SK-N-SH (cell line): ENCODE measurements at regions not wholly inside any gene's neighbourhood (a gene's known extent, or its start where the extent isn't known, plus 50 kb on each side); places are given as distances from the start of the nearest gene placed in this dataset.

Source experiments
- CTCF ChIA-PET: fragments of 300-600, 350-600 bp; formaldehyde crosslinking; extraction: SDS; loops from one replicate; lab custom pipeline; 2021; lab: Yijun Ruan, JAX
- POLR2A ChIA-PET: fragments of 350-600 bp; sonication (Branson Sonifier 250); formaldehyde crosslinking; extraction: SDS; loops from one replicate; lab custom pipeline; 2020; ENCODE audit warnings: antibody characterized with exemption, inconsistent platforms; lab: Yijun Ruan, JAX
- DNase-seq: peaks from one replicate; pipeline ENCODE4 v3.0.0; 2012
- H2AFZ ChIP-seq: fragments of 200-600 bp; sonication (generic); 2 replicates; pipeline ENCODE4 v1.8.1; 2016; ENCODE audit warnings: antibody characterized with exemption, mild to moderate bottlenecking, low read depth
- H3F3A ChIP-seq: fragments of 200-600 bp; sonication (generic); replicated peaks from 2 replicates; pipeline ENCODE3; 2016; ENCODE audit warnings: antibody characterized with exemption, mild to moderate bottlenecking; ENCODE audit not compliant: insufficient read depth
- H3K27ac ChIP-seq, 2 experiments: fragments of 200-500 bp in 1 of 2; fragments of 200-600 bp in 1 of 2; sonication (Bioruptor generic) in 1 of 2; sonication (generic), shearing (Covaris generic) in 1 of 2; 2 replicates each; pipeline versions ENCODE4 v1.5.1 to v1.6.1; 2014 to 2016; ENCODE audit warnings: low read depth in 2 of 2, inconsistent platforms in 1 of 2, low read length in 1 of 2, mild to moderate bottlenecking in 1 of 2, mixed read lengths in 1 of 2
- H3K27me3 ChIP-seq: fragments of 200-600 bp; sonication (generic), shearing (Covaris generic); 2 replicates; pipeline ENCODE4 v1.6.1; 2016; ENCODE audit warnings: mixed run types; ENCODE audit not compliant: insufficient read depth
- H3K36me3 ChIP-seq, 2 experiments: fragments of 200-500 bp in 1 of 2; fragments of 200-600 bp in 1 of 2; sonication (Bioruptor generic) in 1 of 2; sonication (generic) in 1 of 2; replicated peaks in 1 of 2; 2 replicates each; pipeline versions ENCODE3 to v1.5.1; 2014 to 2016; ENCODE audit warnings: low read length in 1 of 2, mild to moderate bottlenecking in 1 of 2; ENCODE audit not compliant: insufficient read depth in 2 of 2, control insufficient read depth in 1 of 2
- H3K4me1 ChIP-seq, 2 experiments: fragments of 200-500 bp in 1 of 2; fragments of 200-600 bp in 1 of 2; sonication (Bioruptor generic) in 1 of 2; sonication (generic), shearing (Covaris generic) in 1 of 2; 2 replicates each; pipeline versions ENCODE4 v1.5.1 to v1.6.1; 2014 to 2016; ENCODE audit warnings: low read depth in 1 of 2, low read length in 1 of 2, mixed run types in 1 of 2; ENCODE audit not compliant: insufficient read depth in 2 of 2, control insufficient read depth in 1 of 2
- H3K4me2 ChIP-seq: fragments of 200-600 bp; sonication (generic), shearing (Covaris generic); 2 replicates; pipeline ENCODE4 v1.6.1; 2017; ENCODE audit warnings: mixed run types
- H3K4me3 ChIP-seq, 2 experiments: fragments of 200-500 bp in 1 of 2; fragments of 200-600 bp in 1 of 2; sonication (Bioruptor generic) in 1 of 2; sonication (generic), shearing (Covaris generic) in 1 of 2; 2 replicates each; pipeline versions ENCODE4 v1.5.1 to v1.8.1; 2014 to 2016; ENCODE audit warnings: low read depth in 2 of 2, inconsistent platforms in 1 of 2, low read length in 1 of 2, mild to moderate bottlenecking in 1 of 2, mixed read lengths in 1 of 2, moderate library complexity in 1 of 2
- H3K79me2 ChIP-seq: fragments of 200-600 bp; sonication (generic); 2 replicates; pipeline ENCODE4 v1.8.1; 2017; ENCODE audit warnings: mild to moderate bottlenecking; ENCODE audit not compliant: insufficient read depth
- H3K9ac ChIP-seq: fragments of 200-600 bp; sonication (generic); 2 replicates; pipeline ENCODE4 v1.6.1; 2017; ENCODE audit warnings: mixed run types
- H3K9me2 ChIP-seq: fragments of 200-600 bp; sonication (generic); 2 replicates; pipeline ENCODE4 v1.6.1; 2017; ENCODE audit warnings: mixed run types
- H3K9me3 ChIP-seq: fragments of 200-600 bp; sonication (generic); 2 replicates; pipeline ENCODE4 v1.6.1; 2017; ENCODE audit warnings: mixed run types, mild to moderate bottlenecking, moderate library complexity
- H4K20me1 ChIP-seq: fragments of 200-600 bp; sonication (generic); 2 replicates; pipeline ENCODE4 v1.6.1; 2017; ENCODE audit warnings: mild to moderate bottlenecking, mixed run types; ENCODE audit not compliant: insufficient read depth
- CHD2 ChIP-seq: fragments of 150-350 bp; IDR thresholded peaks from 2 replicates; pipeline ENCODE4 v1.6.1; 2018; ENCODE audit warnings: low read length; ENCODE audit not compliant: partially characterized antibody
- FOXJ3 ChIP-seq: sonication (generic); formaldehyde crosslinking; IDR thresholded peaks from 2 replicates; pipeline ENCODE4 v1.5.1; 2020; ENCODE audit warnings: mild to moderate bottlenecking, missing genetic modification reagents
- FOXM1 ChIP-seq: IDR thresholded peaks from 2 replicates; pipeline ENCODE4 v1.4.0; 2012; ENCODE audit warnings: low read depth, mild to moderate bottlenecking
- GABPA ChIP-seq: IDR thresholded peaks from 2 replicates; pipeline ENCODE4 v1.4.0; 2012; ENCODE audit warnings: low read depth, mild to moderate bottlenecking
- GATA2 ChIP-seq: sonication (generic); formaldehyde crosslinking; IDR thresholded peaks from 2 replicates; pipeline ENCODE4 v1.5.0; 2020; ENCODE audit warnings: mild to moderate bottlenecking, missing genetic modification reagents
- IRF3 ChIP-seq: fragments of 150-350 bp; IDR thresholded peaks from 2 replicates; pipeline ENCODE4 v1.6.1; 2016; ENCODE audit warnings: mild to moderate bottlenecking, low read depth, low read length
- JUND ChIP-seq: IDR thresholded peaks from 2 replicates; pipeline ENCODE4 v1.4.0; 2012
- MEF2A ChIP-seq: IDR thresholded peaks from 2 replicates; pipeline ENCODE4 v1.4.0; 2012; ENCODE audit warnings: low read depth, borderline replicate concordance
- PBX3 ChIP-seq: IDR thresholded peaks from 2 replicates; pipeline ENCODE4; 2012
- RAD21 ChIP-seq: IDR thresholded peaks from 2 replicates; pipeline ENCODE4 v1.6.1; 2012; ENCODE audit warnings: mild to moderate bottlenecking, low read length
- SMC3 ChIP-seq: IDR thresholded peaks from 2 replicates; pipeline ENCODE4 v1.6.1; 2012; ENCODE audit warnings: low read depth, low read length, improper control_type of control experiment
- TAF1 ChIP-seq: IDR thresholded peaks from 2 replicates; pipeline ENCODE4 v1.6.1; 2012; ENCODE audit warnings: low read depth, mild to moderate bottlenecking, low read length, moderate library complexity, borderline replicate concordance
- TCF12 ChIP-seq: IDR thresholded peaks from 2 replicates; pipeline ENCODE4 v1.4.0; 2012
- TEAD4 ChIP-seq: IDR thresholded peaks from 2 replicates; pipeline ENCODE4 v1.4.0; 2012; ENCODE audit warnings: mild to moderate bottlenecking, borderline replicate concordance; ENCODE audit not compliant: insufficient read depth
- USF1 ChIP-seq: IDR thresholded peaks from 2 replicates; pipeline ENCODE4 v1.4.0; 2012; ENCODE audit warnings: low read depth, borderline replicate concordance
- USF2 ChIP-seq: fragments of 150-350 bp; IDR thresholded peaks from 2 replicates; pipeline ENCODE4 v1.6.1; 2017; ENCODE audit warnings: antibody characterized with exemption, low read length, low read depth, borderline replicate concordance
- WGBS: methylation state at CpG from one replicate; pipeline ENCODE4 v1.1.6; 2017; ENCODE audit warnings: low lambda C conversion rate; 5-methylcytosine and 5-hydroxymethylcytosine counted together

GRCh38 chr21:39097981-39098380 lies 85.3 kb downstream of the PSMG1 start (continued):
- TF ChIP-seq IRF3 (no peak), USF2 (no peak), GATA2 (no peak), TAF1 (no peak)

GRCh38 chr21:39097335-39097861 lies 85.9 kb downstream of the PSMG1 start:
- ChIA-PET POLR2A (no interaction called here), CTCF (interaction anchor here (0.8 to 1.9 kb wide), 4 partner anchors 10 to 288 kb away, joined by 3 to 7 read pairs (median 4); no protein-coding TSS in a partner anchor)
- TF ChIP-seq TEAD4 (no peak), CHD2 (no peak), TCF12 (no peak), SMC3 (no peak), USF1 (no peak), JUND (no peak), FOXM1 (no peak), PBX3 (no peak), GABPA (no peak), RAD21 (no peak), MEF2A (no peak), FOXJ3 (CRISPR knock-in tag) (no peak)

More at GRCh38 chr21:39097335-39097861, 85.9 kb downstream of the PSMG1 start:
- WGBS = 81% methylated on average over 11 of the region's 13 CpGs
- no peaks in the 10 kb centered on the region for H3K9me2 ChIP-seq
- DNase-seq = peak; percentile 47
- H2AFZ ChIP-seq = no peak overlapping the region
- no peak overlapping the region for H3K4me3 ChIP-seq
- H3K4me1 ChIP-seq = peaks cover 0 to 22% of the 10 kb centered on the region in 2 experiments; a peak in 1 of 4 replicates
- no peak overlapping the region for H3K4me2 ChIP-seq
- no peak overlapping the region for H3K9ac ChIP-seq
- no peaks in the 10 kb centered on the region for H4K20me1 ChIP-seq
- no peaks in the 10 kb centered on the region; the same call in 1 of the 2 replicates for H3K27me3 ChIP-seq
- H3K79me2 ChIP-seq = no peaks in the 10 kb centered on the region
- no peaks in the 10 kb centered on the region for H3F3A ChIP-seq
- peak overlapping the region in 1 of 2 experiments; percentile 71; a peak in 1 of 4 replicates for H3K27ac ChIP-seq
- no peaks in the 10 kb centered on the region for H3K36me3 ChIP-seq
- H3K9me3 ChIP-seq = no peaks in the 10 kb centered on the region
